ENCODE measurements at regions not wholly inside any gene's neighbourhood (a gene's known extent, or its start where the extent isn't known, plus 50 kb on each side); places are given as distances from the start of the nearest gene placed in this dataset.

GRCh38 chr14:65198346-65198745, 96.0 kb upstream of the MAX start:
- TF ChIP-seq POLR2AphosphoS5 (IDR thresholded peaks at IDR 0.05; ENCODE audit: low read depth, low read length), result no peak
- TF ChIP-seq TAF1 (IDR thresholded peaks at IDR 0.05; ENCODE audit: borderline replicate concordance, insufficient read depth, low read length), result no peak
- TF ChIP-seq, protein P1, sequence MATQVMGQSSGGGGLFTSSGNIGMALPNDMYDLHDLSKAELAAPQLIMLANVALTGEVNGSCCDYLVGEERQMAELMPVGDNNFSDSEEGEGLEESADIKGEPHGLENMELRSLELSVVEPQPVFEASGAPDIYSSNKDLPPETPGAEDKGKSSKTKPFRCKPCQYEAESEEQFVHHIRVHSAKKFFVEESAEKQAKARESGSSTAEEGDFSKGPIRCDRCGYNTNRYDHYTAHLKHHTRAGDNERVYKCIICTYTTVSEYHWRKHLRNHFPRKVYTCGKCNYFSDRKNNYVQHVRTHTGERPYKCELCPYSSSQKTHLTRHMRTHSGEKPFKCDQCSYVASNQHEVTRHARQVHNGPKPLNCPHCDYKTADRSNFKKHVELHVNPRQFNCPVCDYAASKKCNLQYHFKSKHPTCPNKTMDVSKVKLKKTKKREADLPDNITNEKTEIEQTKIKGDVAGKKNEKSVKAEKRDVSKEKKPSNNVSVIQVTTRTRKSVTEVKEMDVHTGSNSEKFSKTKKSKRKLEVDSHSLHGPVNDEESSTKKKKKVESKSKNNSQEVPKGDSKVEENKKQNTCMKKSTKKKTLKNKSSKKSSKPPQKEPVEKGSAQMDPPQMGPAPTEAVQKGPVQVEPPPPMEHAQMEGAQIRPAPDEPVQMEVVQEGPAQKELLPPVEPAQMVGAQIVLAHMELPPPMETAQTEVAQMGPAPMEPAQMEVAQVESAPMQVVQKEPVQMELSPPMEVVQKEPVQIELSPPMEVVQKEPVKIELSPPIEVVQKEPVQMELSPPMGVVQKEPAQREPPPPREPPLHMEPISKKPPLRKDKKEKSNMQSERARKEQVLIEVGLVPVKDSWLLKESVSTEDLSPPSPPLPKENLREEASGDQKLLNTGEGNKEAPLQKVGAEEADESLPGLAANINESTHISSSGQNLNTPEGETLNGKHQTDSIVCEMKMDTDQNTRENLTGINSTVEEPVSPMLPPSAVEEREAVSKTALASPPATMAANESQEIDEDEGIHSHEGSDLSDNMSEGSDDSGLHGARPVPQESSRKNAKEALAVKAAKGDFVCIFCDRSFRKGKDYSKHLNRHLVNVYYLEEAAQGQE (IDR thresholded peaks at IDR 0.05; ENCODE audit: insufficient read depth in 1 of 2, low read depth in 2 of 2, low read length in 2 of 2), result no peak
- TF ChIP-seq SIN3A (IDR thresholded peaks at IDR 0.05; ENCODE audit: borderline replicate concordance, insufficient read depth, low read length), result no peak
